IMR-90 (cell line): ENCODE measurements at regions not wholly inside any gene's neighbourhood (a gene's known extent, or its start where the extent isn't known, plus 50 kb on each side); places are given as distances from the start of the nearest gene placed in this dataset.

Source experiments
- ATAC-seq: fragments of 200-7000 bp; cut with Tn5 transposase; 2 replicates; pipeline ENCODE4 v1.9.1; 2020; ENCODE audit warnings: low read depth, mild to moderate bottlenecking, moderate library complexity
- BruUV-seq: library from RNA; stranded (reverse); fragments of 400-500 nt; replicated peaks from 2 replicates; lab custom pipeline; 2021; lab: Mats Ljungman, UMichigan
- CTCF ChIA-PET: fragments of 300-600 bp; formaldehyde crosslinking; extraction: SDS; loops from one replicate; lab custom pipeline; 2021; ENCODE audit warnings: antibody characterized with exemption; lab: Yijun Ruan, JAX
- POLR2A ChIA-PET: fragments of 300-600 bp; sonication (Branson Sonifier 250); formaldehyde crosslinking; loops from one replicate; lab custom pipeline; 2022; ENCODE audit warnings: antibody characterized with exemption; ENCODE audit not compliant: unreplicated experiment; lab: Charles Lee
- DNase-seq: peaks from one replicate; pipeline ENCODE4 v3.0.0; 2013
- H2AFZ ChIP-seq: replicated peaks from 2 replicates; pipeline ENCODE3; 2013; ENCODE audit warnings: low read length, mild to moderate bottlenecking; ENCODE audit not compliant: poor library complexity
- H2AK5ac ChIP-seq: 2 replicates; pipeline ENCODE4 v1.6.1; 2013; ENCODE audit warnings: low read depth, low read length, inconsistent platforms
- H2AK9ac ChIP-seq: replicated peaks from 2 replicates; pipeline ENCODE3; 2013; ENCODE audit warnings: mild to moderate bottlenecking, low read depth, low read length, moderate library complexity; ENCODE audit not compliant: poor library complexity
- H2BK120ac ChIP-seq: 2 replicates; pipeline ENCODE4 v1.6.1; 2013; ENCODE audit warnings: low read depth, low read length, inconsistent platforms
- H2BK15ac ChIP-seq: 3 replicates; pipeline ENCODE4 v1.6.1; 2013; ENCODE audit warnings: low read depth, low read length, inconsistent platforms
- H2BK20ac ChIP-seq: 2 replicates; pipeline ENCODE4 v1.6.1; 2013; ENCODE audit warnings: low read depth, mild to moderate bottlenecking, inconsistent platforms, low read length, moderate library complexity
- H2BK5ac ChIP-seq: 2 replicates; pipeline ENCODE4 v1.6.1; 2013; ENCODE audit warnings: mild to moderate bottlenecking, low read depth, low read length, inconsistent platforms; ENCODE audit not compliant: poor library complexity, severe bottlenecking
- H3K14ac ChIP-seq: replicated peaks from 2 replicates; pipeline ENCODE4 v1.6.1; 2013; ENCODE audit warnings: low read depth, low read length, inconsistent platforms
- H3K18ac ChIP-seq: 2 replicates; pipeline ENCODE4 v1.6.1; 2013; ENCODE audit warnings: low read depth, low read length, control low read depth
- H3K23ac ChIP-seq: 2 replicates; pipeline ENCODE4 v1.6.1; 2013; ENCODE audit warnings: low read depth, low read length, inconsistent platforms
- H3K27ac ChIP-seq: 2 replicates; pipeline ENCODE4 v1.5.1; 2013; ENCODE audit warnings: mild to moderate bottlenecking, control low read depth, low read length; ENCODE audit not compliant: insufficient read depth
- H3K27me3 ChIP-seq: 2 replicates; pipeline ENCODE4 v1.6.1; 2013; ENCODE audit warnings: low read length; ENCODE audit not compliant: control insufficient read depth, insufficient read depth
- H3K36me3 ChIP-seq: 2 replicates; pipeline ENCODE4 v1.6.1; 2013; ENCODE audit warnings: low read length, mixed read lengths; ENCODE audit not compliant: control insufficient read depth, insufficient read depth
- H3K4ac ChIP-seq: 2 replicates; pipeline ENCODE4 v1.6.1; 2013; ENCODE audit warnings: low read depth, low read length, inconsistent platforms
- H3K4me1 ChIP-seq: 2 replicates; pipeline ENCODE4 v1.6.1; 2013; ENCODE audit warnings: low read length, mixed read lengths; ENCODE audit not compliant: control insufficient read depth, insufficient read depth
- H3K4me2 ChIP-seq: 2 replicates; pipeline ENCODE4 v1.6.1; 2013; ENCODE audit warnings: low read depth, mild to moderate bottlenecking, control low read depth, low read length, moderate library complexity
- H3K4me3 ChIP-seq: 2 replicates; pipeline ENCODE4 v1.5.1; 2013; ENCODE audit warnings: low read depth, mild to moderate bottlenecking, control low read depth, low read length, moderate library complexity; ENCODE audit not compliant: insufficient read depth
- H3K56ac ChIP-seq: 2 replicates; pipeline ENCODE4 v1.6.1; 2013; ENCODE audit warnings: low read length, inconsistent platforms; ENCODE audit not compliant: insufficient read depth; ENCODE audit errors: extremely low read depth
- H3K79me1 ChIP-seq, 2 experiments: 2 replicates each; pipeline ENCODE4 v1.6.1; 2013; ENCODE audit warnings: low read length in 2 of 2, inconsistent platforms in 1 of 2, low read depth in 1 of 2
- H3K9ac ChIP-seq: 2 replicates; pipeline ENCODE4 v1.6.1; 2013; ENCODE audit warnings: low read depth, low read length, control low read depth
- H3K9me1 ChIP-seq: 2 replicates; pipeline ENCODE4 v1.6.1; 2013; ENCODE audit warnings: low read length, inconsistent platforms; ENCODE audit not compliant: insufficient read depth
- H3K9me3 ChIP-seq: 2 replicates; pipeline ENCODE4 v1.6.1; 2013; ENCODE audit warnings: low read length; ENCODE audit not compliant: control insufficient read depth, insufficient read depth
- H4K20me1 ChIP-seq: 2 replicates; pipeline ENCODE4 v1.6.1; 2013; ENCODE audit warnings: low read length, inconsistent platforms; ENCODE audit not compliant: insufficient read depth
- H4K5ac ChIP-seq: 2 replicates; pipeline ENCODE4 v1.6.1; 2013; ENCODE audit warnings: mild to moderate bottlenecking, low read depth, low read length, control low read depth
- H4K8ac ChIP-seq, 2 experiments: 2 replicates each; pipeline ENCODE4 v1.6.1; 2013; ENCODE audit warnings: low read depth in 2 of 2, low read length in 2 of 2, control low read depth in 1 of 2, inconsistent platforms in 1 of 2
- H4K91ac ChIP-seq: 2 replicates; pipeline ENCODE4 v1.6.1; 2013; ENCODE audit warnings: low read depth, low read length, inconsistent platforms; ENCODE audit not compliant: insufficient read depth
- MAFK ChIP-seq: IDR thresholded peaks from 2 replicates; pipeline ENCODE4 v1.6.1; 2012; ENCODE audit warnings: low read depth, low read length, improper control_type of control experiment
- WGBS, 2 experiments: methylation state at CpG; one replicate each; pipeline versions ENCODE4 v1.1.5 to v1.1.7; 2013; ENCODE audit warnings: missing lambda C conversion rate in 2 of 2; ENCODE audit not compliant: insufficient read length in 1 of 2; ENCODE audit errors: extremely low coverage in 2 of 2; 5-methylcytosine and 5-hydroxymethylcytosine counted together
- dilution Hi-C: fragments of 300-500 bp; cut with HindIII; formaldehyde crosslinking; loops from one replicate; pipeline ENCODE4 v1.14.3; 2018; ENCODE audit warnings: low sequenced_read_pairs; ENCODE audit not compliant: unreplicated experiment
- in situ Hi-C: fragments of 300-500 bp; cut with MboI; formaldehyde crosslinking; loops from 3 replicates; pipeline ENCODE4 v1.14.3; 2019; ENCODE audit warnings: low sequenced_read_pairs, inconsistent platforms, mixed read lengths
- intact Hi-C: fragments of 100-400 bp; cut with micrococcal nuclease; formaldehyde crosslinking; loops from 2 replicates; pipeline ENCODE4 v1.10.0; 2022

- intact Hi-C loops = no loop called here
- H3K9ac ChIP-seq = no peak overlapping the region
- H3K23ac ChIP-seq = no peak overlapping the region
- in situ Hi-C loops = loop anchor here (5.0 kb wide), 1 partner anchor 259 kb away; no protein-coding TSS in a partner anchor
- H3K4me2 ChIP-seq = no peak overlapping the region
- no CpG with 5 or more reads among the region's 3 CpGs for WGBS, 2 experiments
- no peak overlapping the region for H2BK120ac ChIP-seq
- ATAC-seq (no peak), DNase-seq (no peak)
- no peak overlapping the region for H4K8ac ChIP-seq
- H3K79me1 ChIP-seq = no peaks in the 10 kb centered on the region
- H3K14ac ChIP-seq = no peak overlapping the region
- no peaks in the 10 kb centered on the region for H3K36me3 ChIP-seq
- POLR2A ChIA-PET = no interaction called here
- no peaks in the 10 kb centered on the region for H3K27me3 ChIP-seq
- no peak overlapping the region for H2AK5ac ChIP-seq
- no peak overlapping the region for H3K18ac ChIP-seq
- H3K4ac ChIP-seq = no peak overlapping the region
- dilution Hi-C loops = no loop called here
- no peak overlapping the region for H3K27ac ChIP-seq
- H3K9me1 ChIP-seq = no peaks in the 10 kb centered on the region
- H4K5ac ChIP-seq = no peak overlapping the region
- 0 out of 2 replicates have a peak, but pooled peaks cover 2% of the 10 kb centered on the region for H3K9me3 ChIP-seq
- no peak overlapping the region for H4K91ac ChIP-seq
- H2AK9ac ChIP-seq = no peak overlapping the region
- no peak overlapping the region for H3K56ac ChIP-seq
- H2BK20ac ChIP-seq = no peak overlapping the region
- no peak overlapping the region for H3K4me3 ChIP-seq
- no peaks in the 10 kb centered on the region for H3K4me1 ChIP-seq
- CTCF ChIA-PET = no interaction called here
- no peak for TF ChIP-seq MAFK
- H4K20me1 ChIP-seq = no peaks in the 10 kb centered on the region
- H2AFZ ChIP-seq = no peak overlapping the region
- no peak overlapping the region for H2BK5ac ChIP-seq
- H2BK15ac ChIP-seq = no peak overlapping the region
- no TSS peak for BruUV-seq
These were observed 440.1 kb upstream of the DDI1 start for GRCh38 chr11:103596315-103596714.
